ENCODE measurements at regions not wholly inside any gene's neighbourhood (a gene's known extent, or its start where the extent isn't known, plus 50 kb on each side); places are given as distances from the start of the nearest gene placed in this dataset.

DNA sequence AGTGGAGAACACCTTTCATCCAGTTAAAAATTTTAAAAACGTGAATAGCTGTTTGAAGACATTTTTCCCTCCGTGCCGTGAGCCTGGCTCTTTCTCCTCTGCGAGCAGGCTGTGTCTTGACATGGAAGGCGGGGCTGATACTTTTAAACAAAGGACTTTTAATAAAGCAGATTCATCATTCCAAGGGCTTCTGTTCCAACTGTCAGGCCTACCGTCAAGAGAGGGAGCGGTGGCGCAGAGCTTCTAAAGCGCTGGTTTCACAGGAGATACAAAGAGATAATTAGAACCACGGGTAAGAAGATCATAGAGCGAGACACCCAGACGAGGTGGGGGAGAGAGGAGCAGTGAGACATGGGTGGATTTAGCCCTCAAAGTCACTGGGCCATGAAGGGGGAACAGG, 247.4 kb upstream of the C1orf174 start:
- DNase-seq = no peak

DNA sequence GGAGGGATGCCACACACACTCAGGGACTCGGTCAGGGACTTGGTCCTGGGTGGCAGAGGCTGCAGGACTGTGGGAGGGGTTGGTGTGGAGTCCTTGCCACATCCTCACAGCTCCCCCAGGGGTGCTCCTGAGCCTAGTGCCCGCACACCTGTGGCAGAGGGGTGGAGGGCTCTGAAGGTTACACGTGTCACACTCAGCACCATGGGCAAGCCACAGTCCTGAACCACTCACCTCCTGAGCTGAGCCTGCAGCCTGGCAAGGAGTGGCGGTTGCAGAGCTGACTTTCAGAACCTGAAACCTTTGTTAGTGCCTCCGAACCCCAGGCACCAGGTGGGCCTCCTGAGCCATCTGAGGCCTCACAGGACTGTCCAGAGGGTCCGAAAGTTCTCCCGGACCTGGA, 249.2 kb upstream of the C1orf174 start:
- no peak for DNase-seq

DNA sequence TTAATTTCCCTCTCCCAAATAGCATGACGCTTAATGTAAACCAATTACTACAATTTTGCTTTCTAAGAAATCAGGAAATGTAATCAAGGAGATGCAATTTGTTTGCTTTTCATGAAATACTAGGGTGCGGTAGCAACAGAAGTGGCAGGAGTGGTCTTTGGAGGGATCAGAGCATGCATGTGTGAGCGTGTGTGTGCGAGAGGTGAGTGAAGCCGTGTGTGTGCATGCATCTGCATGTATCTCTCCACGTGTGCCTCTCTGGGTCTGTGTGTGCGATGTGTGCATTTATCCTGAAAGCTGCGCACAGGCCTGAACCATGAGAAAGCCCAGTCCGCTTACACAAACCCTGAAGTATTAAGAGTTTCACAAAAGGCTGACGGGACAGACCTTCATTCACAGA, 249.8 kb upstream of the C1orf174 start:
- DNase-seq = no peak

GRCh38 chr1:4150262-4150661, 250.2 kb upstream of the C1orf174 start:
- DNase-seq = no peak

GRCh38 chr1:4152266-4152665, 252.2 kb upstream of the C1orf174 start:
- no peak for DNase-seq

GRCh38 chr1:4153571-4153970, 253.5 kb upstream of the C1orf174 start:
- no peak for DNase-seq

DNA sequence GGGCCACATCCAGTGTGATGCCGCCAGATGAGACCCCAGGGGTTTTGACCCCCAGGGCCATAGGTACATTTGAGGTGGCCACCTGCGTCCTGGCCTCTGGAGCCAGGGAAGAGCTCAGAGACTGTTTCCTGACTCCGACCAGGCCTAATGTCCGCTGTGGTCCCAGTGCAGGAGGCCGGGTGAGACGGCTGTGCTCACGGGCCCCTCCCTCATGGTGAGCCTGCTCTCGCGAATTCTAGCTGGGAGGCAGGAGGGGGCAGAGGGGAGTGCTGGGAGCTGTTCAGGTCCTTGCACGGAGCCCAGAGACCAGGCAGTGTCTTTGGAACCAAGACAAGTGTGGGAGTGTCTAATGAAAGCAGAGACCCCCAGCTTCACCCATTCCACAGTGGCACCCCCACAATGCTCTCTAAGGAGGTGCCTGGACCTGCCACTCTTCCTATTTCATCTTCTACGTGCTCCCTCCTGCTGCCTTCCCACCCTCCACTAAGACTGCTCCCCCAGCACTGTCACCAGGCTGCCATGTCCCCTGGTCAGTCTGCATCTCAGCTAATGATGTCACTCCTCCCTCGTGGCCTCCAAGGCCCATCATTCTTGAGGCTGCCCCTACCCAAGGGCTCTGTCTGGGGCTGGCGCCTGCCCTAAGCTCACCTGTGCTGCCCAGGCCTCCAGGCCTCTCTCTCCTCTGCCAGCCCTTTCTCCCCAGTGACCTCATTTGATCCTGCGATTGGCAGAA, 256.3 kb upstream of the C1orf174 start:
- DNase-seq = no peak

DNA sequence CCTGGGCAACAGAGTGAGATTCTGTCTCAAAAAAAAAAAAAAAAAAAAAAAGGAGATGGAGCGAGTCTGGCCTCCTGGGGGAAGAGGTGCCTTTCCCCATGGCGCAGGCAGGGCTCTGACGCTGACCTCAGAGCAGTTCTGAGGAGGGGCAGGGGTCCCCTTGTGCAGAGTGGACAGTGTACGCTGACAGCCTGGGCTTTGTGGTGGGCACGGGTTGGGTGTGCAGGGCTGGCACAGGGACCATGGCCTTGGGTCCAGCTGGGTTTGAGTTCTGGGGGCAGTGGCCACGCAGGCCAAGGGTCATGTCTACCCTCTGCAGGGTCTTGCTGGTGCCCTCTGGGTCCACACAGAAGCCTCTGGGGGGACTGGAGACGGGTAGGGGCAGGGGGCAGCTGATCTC, 260.1 kb upstream of the C1orf174 start:
- no peak for DNase-seq

- peak; percentile 29 for DNase-seq
Observed at GRCh38 chr1:4161366-4162006, 261.4 kb upstream of the C1orf174 start.

DNA sequence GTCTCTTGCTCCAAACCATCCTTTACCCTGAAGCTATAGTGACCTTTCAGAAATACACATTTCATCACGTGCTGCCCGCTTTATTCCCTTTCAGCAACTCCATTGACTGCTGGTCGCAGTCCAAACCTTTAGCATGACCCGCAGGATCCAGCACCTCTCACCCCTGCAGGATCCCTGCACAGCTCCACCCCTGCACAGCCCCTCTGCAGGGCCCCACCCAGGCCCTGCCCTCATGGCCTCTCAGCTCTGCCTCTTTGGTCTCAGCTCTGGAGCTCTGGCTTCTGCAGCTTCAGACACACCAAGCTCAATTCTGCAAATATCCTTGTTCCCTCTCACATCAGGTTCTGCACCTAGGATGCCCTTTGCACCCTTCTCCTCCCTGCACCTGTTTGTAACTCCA, 264.9 kb upstream of the C1orf174 start:
- DNase-seq = no peak

DNA sequence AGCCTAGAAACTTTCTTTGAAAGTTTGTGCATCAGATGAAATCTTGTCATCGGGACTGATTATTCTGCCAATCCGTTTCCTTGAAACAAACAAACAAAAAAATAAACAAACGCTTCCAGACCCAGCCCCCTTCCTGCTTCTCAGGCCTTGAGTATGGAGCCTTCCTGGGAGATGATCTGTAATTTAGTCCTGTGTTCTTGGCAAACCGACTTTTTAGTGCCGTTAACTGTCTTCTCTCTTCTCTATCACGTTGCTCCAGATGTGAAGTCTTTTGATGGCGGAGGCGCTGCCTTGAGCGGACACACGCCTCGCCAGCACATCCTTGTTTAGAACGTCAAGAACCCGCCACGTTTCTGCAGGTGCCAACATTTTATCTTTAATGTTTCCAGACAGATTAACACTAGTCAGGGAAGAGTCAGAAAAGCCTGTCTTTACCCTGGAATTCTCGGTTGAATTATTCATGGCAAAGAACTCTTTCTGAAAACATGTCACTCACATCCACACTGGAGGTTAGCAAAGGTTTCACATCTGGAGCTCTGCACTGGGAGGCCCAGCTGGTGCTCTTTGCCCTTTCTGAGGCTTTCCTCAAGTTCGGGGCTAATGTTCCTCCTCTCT, 265.7 kb upstream of the C1orf174 start:
- no peak for DNase-seq

DNA sequence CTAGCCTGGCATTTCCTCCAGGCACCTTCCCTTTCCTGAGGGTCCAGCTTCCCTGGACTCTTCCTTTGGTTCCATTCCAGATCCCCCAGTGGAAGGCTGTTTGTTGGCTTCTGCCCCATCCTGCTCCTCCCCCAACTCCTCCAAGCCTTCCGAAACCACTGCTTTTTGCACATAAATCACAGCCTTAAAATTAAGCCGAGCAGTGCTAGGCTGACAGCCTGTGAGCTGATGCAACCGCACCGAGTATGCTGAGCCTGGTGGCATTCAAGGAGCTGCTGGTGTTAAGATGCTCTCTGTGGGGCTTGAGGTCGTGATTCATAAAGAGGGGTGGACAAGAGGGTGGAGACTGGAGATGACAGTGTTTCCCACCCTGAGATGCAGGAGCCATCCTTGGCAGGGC, 266.6 kb upstream of the C1orf174 start:
- DNase-seq = no peak

DNA sequence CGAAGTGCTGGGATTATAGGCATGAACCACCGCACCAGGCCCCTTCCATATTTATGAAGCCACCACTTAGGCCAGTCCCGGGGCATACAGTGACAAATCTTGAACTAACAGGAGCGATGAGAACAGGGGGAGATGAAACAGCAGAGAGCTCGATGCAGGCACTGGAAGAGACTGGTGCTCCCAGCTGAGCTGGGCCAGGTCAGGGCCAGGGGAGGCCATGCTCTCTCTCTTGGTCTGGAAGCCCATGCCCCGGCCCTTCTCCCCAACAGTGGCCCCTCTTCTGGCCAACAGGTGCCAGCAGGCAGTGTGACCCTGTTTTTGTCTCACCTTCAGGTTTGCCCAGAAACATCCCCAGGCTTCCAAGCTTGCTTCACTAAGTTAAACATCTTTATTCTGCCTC, 269.9 kb upstream of the C1orf174 start:
- no peak for DNase-seq

GRCh38 chr1:4170548-4171340, 270.7 kb upstream of the C1orf174 start:
- no peak for DNase-seq

GRCh38 chr1:4171480-4172450, 271.7 kb upstream of the C1orf174 start:
- DNase-seq = peak; percentile 11

DNA sequence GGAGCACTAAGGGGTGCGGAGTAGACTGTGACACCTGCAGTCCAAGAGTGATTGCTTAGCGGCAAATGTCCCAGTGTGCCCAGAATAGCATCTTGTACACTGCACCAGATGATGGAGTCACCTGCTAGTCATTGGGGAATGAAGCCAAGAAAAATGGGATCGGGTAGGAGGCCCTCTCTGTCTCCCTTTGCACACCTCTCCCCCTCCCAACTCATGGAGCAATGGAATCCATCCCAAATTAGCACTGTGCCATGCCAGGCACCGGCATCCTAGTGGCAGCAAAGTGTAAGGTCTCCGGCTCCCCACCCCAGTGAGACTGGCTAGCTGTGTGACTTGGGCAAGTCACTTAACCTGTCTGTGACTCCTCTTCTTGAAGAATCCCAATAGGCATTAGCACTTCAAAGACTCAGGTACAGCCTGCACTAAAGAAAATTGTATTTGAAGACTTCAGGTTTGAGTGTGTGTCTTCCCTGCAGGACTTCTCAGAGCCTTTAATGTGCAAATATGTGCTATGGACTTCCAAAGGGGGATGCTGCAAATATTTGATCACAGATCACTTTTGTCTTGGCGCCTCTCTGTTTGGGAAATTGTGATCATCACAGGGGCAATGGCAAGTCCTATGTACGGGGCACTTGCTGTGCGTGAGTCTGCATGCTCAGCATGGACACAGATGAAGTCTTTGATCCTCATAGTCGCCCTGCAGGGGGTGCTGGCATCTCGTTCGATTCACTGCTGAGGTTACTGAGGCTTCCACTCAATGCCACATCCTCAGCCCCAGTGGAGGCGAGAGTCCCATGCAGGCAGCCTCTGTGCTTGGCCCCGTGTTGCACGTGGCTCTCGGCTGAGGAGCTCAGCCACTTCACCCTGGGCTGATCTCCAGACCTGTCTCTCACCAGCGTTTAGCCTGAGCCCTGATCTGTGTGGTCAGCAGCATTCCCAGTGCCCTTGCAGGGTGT, 272.9 kb upstream of the C1orf174 start:
- DNase-seq = no peak

GRCh38 chr1:4173731-4174130, 273.7 kb upstream of the C1orf174 start:
- no peak for DNase-seq

DNA sequence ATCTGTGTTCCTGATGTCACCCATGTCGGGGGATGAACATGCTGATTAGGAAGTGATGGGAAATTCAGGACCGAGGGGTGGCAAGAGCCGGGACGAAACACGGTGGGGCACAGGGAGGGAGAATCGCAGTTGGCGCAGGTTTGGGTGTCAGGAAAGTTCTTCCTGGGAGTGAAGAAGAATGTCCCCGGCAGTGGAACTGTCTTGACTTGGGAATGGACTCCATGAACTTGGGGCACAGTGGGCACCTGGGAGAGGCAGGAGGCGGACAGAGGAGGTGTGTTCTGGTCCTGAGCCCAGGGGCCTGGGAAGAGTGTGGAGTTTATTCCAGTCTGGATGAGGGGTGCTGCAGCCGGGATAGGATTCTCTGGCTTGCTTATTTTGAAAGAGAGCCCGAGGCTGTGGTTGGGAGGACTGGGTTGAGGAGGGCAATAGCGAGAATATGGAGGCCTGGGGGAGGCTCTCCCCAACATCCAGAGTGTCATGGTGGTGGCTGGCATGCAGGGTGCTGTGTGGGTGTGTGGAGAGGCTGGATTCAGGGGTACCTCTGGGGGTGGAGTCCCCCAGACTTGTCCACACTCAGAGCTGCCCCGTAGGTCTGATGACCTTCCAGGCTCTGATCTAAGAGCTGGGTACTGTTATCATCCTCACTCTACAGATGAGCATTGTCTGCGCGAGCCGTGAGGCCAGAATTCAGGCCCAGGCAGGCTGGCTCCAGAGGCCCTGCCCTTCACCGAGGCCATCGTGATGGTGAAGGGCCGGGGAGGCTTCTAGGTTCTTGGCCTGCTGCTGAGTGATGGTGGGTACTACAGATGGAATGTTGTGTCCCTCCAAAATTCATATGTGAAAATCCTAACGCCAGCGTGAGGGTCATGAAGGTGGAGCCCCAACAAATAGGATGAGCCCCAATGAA, 274.5 kb upstream of the C1orf174 start:
- DNase-seq = no peak

- DNase-seq = no peak
Observed at GRCh38 chr1:4175566-4176405, 275.7 kb upstream of the C1orf174 start.
